Limb (tissue), 2 donors: ENCODE measurements at regions not wholly inside any gene's neighbourhood (a gene's known extent, or its start where the extent isn't known, plus 50 kb on each side); places are given as distances from the start of the nearest gene placed in this dataset.

Experiments used
- DNase-seq, 2 donors: peaks; one replicate each; pipeline ENCODE4 v3.0.0-alpha.2; 2016; ENCODE audit errors: extremely low spot score in 2 of 2

GRCh38 chr5:38643616-38644015, 87.2 kb upstream of the LIFR start:
- no peak for DNase-seq

GRCh38 chr5:38645508-38645907, 89.1 kb upstream of the LIFR start:
- DNase-seq: no peak

- no peak for DNase-seq
These were observed 92.4 kb upstream of the LIFR start for GRCh38 chr5:38648703-38649291.

GRCh38 chr5:38650540-38650939, 94.1 kb upstream of the LIFR start:
- DNase-seq: no peak

- DNase-seq: no peak
These were observed 94.5 kb upstream of the LIFR start for GRCh38 chr5:38650946-38651345.

GRCh38 chr5:38651806-38652205, 95.4 kb upstream of the LIFR start:
- no peak for DNase-seq

GRCh38 chr5:38653389-38653788, 96.9 kb upstream of the LIFR start:
- DNase-seq: no peak

- DNase-seq: no peak
These were observed 99.2 kb upstream of the LIFR start for GRCh38 chr5:38655691-38656090.

GRCh38 chr5:38656568-38656967, 100.1 kb upstream of the LIFR start:
- no peak for DNase-seq

- DNase-seq: no peak
These were observed 100.6 kb upstream of the LIFR start for GRCh38 chr5:38657020-38657419.

GRCh38 chr5:38660194-38660668, 103.8 kb upstream of the LIFR start:
- no peak for DNase-seq

- no peak for DNase-seq
These were observed 105.6 kb upstream of the LIFR start for GRCh38 chr5:38662090-38662489.

GRCh38 chr5:38663249-38663648, 106.8 kb upstream of the LIFR start:
- DNase-seq: no peak

GRCh38 chr5:38666668-38667498, 110.4 kb upstream of the LIFR start:
- no peak for DNase-seq

- DNase-seq: no peak
These were observed 111.0 kb upstream of the LIFR start for GRCh38 chr5:38667499-38667776.

GRCh38 chr5:38669361-38669880, 113.0 kb upstream of the LIFR start:
- no peak for DNase-seq

- no peak for DNase-seq
These were observed 113.6 kb upstream of the LIFR start for GRCh38 chr5:38670066-38670465.

GRCh38 chr5:38670878-38671277, 114.4 kb upstream of the LIFR start:
- no peak for DNase-seq

GRCh38 chr5:38672059-38672788, 115.8 kb upstream of the LIFR start:
- DNase-seq: no peak

- no peak for DNase-seq
These were observed 117.2 kb upstream of the LIFR start for GRCh38 chr5:38673671-38674071.

GRCh38 chr5:38675443-38675842, 119.0 kb upstream of the LIFR start:
- no peak for DNase-seq

- DNase-seq: no peak
These were observed 121.2 kb upstream of the LIFR start for GRCh38 chr5:38677636-38678035.
